HL-60 (cell line): ENCODE measurements at regions not wholly inside any gene's neighbourhood (a gene's known extent, or its start where the extent isn't known, plus 50 kb on each side); places are given as distances from the start of the nearest gene placed in this dataset.

ENCODE experiments used
- DNase-seq, 2 experiments: peaks; one replicate each; pipeline ENCODE4 v3.0.0-alpha.2; 2010 to 2020; ENCODE audit warnings: low read depth in 1 of 2, low spot score in 1 of 2
- H3K27ac ChIP-seq: fragments of 250-450 bp; sonication (Bioruptor Pico); replicated peaks from 2 replicates; pipeline ENCODE4 v1.5.1; 2020; ENCODE audit warnings: mild to moderate bottlenecking, moderate library complexity
- H3K27me3 ChIP-seq: fragments of 250-450 bp; sonication (Bioruptor Pico); 2 replicates; pipeline ENCODE4 v1.5.1; 2021; ENCODE audit warnings: mild to moderate bottlenecking, moderate library complexity; ENCODE audit not compliant: insufficient read depth, poor library complexity, severe bottlenecking
- H3K4me3 ChIP-seq: replicated peaks from 2 replicates; pipeline ENCODE4 v1.5.1; 2011; ENCODE audit warnings: mild to moderate bottlenecking, control low read depth, low read length; ENCODE audit not compliant: insufficient read depth
- GABPA ChIP-seq: IDR thresholded peaks from 2 replicates; pipeline ENCODE4 v1.6.1; 2012; ENCODE audit warnings: low read depth
- POLR2AphosphoS5 ChIP-seq: IDR thresholded peaks from 2 replicates; pipeline ENCODE4 v1.6.1; 2012; ENCODE audit warnings: low read depth
- REST ChIP-seq: IDR thresholded peaks from 2 replicates; pipeline ENCODE4 v1.6.1; 2012; ENCODE audit warnings: low read depth; ENCODE audit not compliant: insufficient replicate concordance
- SPI1 ChIP-seq: IDR thresholded peaks from 2 replicates; pipeline ENCODE4 v1.6.1; 2012; ENCODE audit warnings: low read depth, mild to moderate bottlenecking, borderline replicate concordance
- TF ChIP-seq, protein P1 (sequence below): IDR thresholded peaks from one replicate; pipeline ENCODE4 v1.5.1; 2011; ENCODE audit warnings: low read length, control low read depth, inconsistent platforms; ENCODE audit not compliant: insufficient read depth

DNA sequence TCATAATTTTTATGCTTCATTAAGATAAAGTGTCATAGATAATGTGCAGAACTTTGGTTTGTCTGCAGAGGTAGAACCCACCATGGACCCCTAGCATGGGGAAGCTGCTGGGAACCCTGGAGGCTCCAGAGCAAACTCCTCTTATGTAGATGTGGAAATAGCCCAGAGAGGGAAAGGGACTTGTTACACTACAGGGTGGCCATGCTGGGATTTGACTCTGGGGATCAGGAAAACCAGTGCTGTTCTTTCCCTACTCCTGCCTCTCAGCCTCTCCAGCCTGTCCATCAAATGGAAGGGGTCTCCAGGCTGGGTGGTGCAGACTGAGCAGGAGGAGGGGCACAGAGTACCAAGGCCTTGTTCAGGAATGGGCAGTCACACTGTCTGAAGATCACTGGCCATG, 54.2 kb downstream of the MSX1 start:
- H3K27me3 ChIP-seq: no peaks in the 10 kb centered on the region
- H3K27ac ChIP-seq: no peak overlapping the region
- TF ChIP-seq POLR2AphosphoS5: no peak
- TF ChIP-seq REST: no peak
- no peak for TF ChIP-seq SPI1
- TF ChIP-seq GABPA: no peak
- TF ChIP-seq, protein P1, sequence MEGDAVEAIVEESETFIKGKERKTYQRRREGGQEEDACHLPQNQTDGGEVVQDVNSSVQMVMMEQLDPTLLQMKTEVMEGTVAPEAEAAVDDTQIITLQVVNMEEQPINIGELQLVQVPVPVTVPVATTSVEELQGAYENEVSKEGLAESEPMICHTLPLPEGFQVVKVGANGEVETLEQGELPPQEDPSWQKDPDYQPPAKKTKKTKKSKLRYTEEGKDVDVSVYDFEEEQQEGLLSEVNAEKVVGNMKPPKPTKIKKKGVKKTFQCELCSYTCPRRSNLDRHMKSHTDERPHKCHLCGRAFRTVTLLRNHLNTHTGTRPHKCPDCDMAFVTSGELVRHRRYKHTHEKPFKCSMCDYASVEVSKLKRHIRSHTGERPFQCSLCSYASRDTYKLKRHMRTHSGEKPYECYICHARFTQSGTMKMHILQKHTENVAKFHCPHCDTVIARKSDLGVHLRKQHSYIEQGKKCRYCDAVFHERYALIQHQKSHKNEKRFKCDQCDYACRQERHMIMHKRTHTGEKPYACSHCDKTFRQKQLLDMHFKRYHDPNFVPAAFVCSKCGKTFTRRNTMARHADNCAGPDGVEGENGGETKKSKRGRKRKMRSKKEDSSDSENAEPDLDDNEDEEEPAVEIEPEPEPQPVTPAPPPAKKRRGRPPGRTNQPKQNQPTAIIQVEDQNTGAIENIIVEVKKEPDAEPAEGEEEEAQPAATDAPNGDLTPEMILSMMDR: no peak
- no peak overlapping the region for H3K4me3 ChIP-seq
- DNase-seq: no peak

GRCh38 chr4:4914059-4914820, 54.8 kb downstream of the MSX1 start:
- no peak for TF ChIP-seq GABPA
- Histone ChIP-seq H3K4me3 (no peak overlapping the region), H3K27ac (no peak overlapping the region), H3K27me3 (no peaks in the 10 kb centered on the region)
- no peak for DNase-seq

DNA sequence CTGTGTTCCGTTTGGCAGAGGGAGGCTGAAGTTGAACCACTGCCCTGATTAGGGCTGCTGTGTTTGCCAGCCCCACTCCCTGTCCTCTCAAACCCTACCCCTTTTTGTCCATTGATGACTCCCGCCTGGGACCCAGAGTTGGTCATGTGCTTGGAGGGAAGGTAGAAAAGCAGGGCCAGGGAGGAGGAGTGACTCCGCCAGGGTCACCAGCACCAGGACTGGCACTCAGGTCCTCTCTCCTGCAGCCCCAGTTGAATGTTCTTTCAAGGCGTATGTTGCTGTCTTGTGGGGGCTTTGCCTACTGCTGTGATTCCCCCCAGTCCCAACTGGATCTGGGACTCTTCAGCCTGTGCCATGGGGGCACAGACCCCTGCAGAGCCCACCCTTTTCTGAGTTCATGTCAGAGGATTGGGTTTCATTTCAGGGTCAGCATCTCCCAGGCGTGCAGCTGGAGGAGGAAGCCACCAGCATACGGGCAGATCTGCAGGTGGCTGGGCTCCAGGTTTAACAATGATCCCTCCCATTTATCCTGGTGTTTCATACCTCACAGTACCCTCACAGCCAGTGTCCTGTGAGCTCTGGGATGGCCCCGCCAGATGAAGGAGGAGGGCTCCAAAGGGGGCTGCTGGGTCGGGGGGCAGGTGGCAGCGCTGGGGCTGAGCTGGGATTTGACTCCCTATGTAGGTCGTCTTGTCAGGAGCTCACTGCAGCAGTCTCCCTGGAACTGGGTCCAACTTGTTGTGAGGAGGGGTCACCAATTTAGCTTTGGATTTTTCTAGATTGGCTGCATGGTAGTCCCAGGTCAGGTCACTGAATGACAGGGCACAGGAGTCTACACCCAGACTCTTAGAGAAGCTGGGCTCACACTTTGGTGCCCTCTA, 55.7 kb downstream of the MSX1 start:
- H3K27ac ChIP-seq: no peak overlapping the region
- no peak overlapping the region for H3K4me3 ChIP-seq
- DNase-seq: no peak
- TF ChIP-seq POLR2AphosphoS5: no peak
- TF ChIP-seq, protein P1: no peak
- TF ChIP-seq SPI1: no peak
- H3K27me3 ChIP-seq: no peaks in the 10 kb centered on the region

DNA sequence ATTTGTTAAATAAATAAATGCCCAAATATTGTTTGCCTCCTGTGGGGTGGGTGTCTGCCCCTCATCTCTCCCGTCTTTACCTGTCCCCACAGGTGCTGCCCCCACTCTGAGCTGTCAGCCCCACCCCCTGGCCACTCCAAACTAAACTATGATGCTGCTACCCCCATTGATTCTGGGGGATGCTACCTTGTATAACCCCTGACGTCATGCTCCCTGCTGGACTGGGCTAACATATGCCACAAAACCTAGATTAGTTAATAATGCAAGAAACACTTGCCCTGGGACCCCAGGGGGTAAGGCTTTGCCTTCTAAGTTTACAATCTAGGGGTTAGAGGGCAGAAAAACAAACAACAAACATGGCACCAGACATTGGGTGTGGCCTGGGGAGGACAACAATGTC, 58.6 kb downstream of the MSX1 start:
- no peak for DNase-seq
- no peaks in the 10 kb centered on the region for H3K27me3 ChIP-seq
- H3K4me3 ChIP-seq: no peak overlapping the region
- H3K27ac ChIP-seq: no peak overlapping the region
- TF ChIP-seq, protein P1: no peak
- TF ChIP-seq SPI1: no peak
- no peak for TF ChIP-seq GABPA
- TF ChIP-seq POLR2AphosphoS5: no peak
- TF ChIP-seq REST: no peak
